ENCODE measurements at regions not wholly inside any gene's neighbourhood (a gene's known extent, or its start where the extent isn't known, plus 50 kb on each side); places are given as distances from the start of the nearest gene placed in this dataset.
"Not testable (repeated sequence)": the region's sequence is repeated elsewhere in the genome, so short reads cannot be mapped to it uniquely, and the experiment has no call there.

DNA sequence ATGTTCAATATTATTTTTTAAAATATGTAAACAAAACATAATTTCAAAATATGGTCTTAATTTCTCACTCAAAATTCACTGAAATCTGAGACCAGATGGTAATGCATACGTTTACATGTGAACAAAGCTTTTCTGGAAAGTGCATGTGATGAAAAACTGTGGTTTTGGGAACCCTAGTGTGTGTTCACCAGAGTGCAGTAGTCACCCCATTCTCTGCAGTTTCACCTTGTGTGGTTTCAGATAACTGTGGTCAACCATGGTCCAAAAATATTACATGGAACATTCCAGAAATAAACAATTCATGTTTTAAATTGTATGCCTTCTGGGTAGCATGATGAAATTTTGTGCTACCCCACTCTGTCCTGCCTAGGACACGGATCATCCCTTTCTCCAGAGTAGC is 2021.9 kb downstream of the MRPL39 start:
- TF ChIP-seq EZH2phosphoT487 (IDR thresholded peaks at IDR 0.05; ENCODE audit: insufficient read depth, low read depth) (no peak), EZH2 (IDR thresholded peaks at IDR 0.05; ENCODE audit: insufficient read depth, poor library complexity, severe bottlenecking) (no peak)
- no peak overlapping the region for H3K4me2 ChIP-seq (ENCODE audit: unreplicated experiment)
- in situ Hi-C loops (cut with MboI) = no loop called here

DNA sequence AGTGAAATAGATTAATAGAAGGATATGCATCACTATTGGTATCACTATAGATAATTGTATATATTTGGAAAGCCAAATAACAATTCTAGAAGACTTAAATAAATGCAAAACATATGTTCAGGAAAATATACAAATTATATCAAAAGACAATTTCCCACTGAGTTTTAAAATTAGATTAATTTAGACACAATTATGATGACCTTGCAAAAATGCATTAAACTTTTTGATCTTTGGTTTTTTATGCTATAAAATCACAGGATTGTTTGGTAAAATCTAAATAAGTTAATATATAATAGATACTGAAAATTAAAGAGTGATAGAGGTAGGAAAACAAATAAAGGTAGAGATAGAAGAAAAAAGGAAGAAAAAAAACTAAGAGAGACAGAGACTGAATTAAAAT is 2027.7 kb downstream of the MRPL39 start:
- H3K36me3 ChIP-seq (ENCODE audit: low read depth) = no peaks in the 10 kb centered on the region
- H3K27me3 ChIP-seq (replicated peaks; ENCODE audit: insufficient read depth) = no peaks in the 10 kb centered on the region
- H4K20me1 ChIP-seq (ENCODE audit: insufficient read depth) = no peaks in the 10 kb centered on the region
- in situ Hi-C loops (cut with MboI) = no loop called here
- no peaks in the 10 kb centered on the region for H3K9me3 ChIP-seq (ENCODE audit: low read depth)
- no peak overlapping the region for H2AFZ ChIP-seq
- H3K27ac ChIP-seq = no peak overlapping the region
- no peaks in the 10 kb centered on the region for H3K9me2 ChIP-seq (ENCODE audit: insufficient read depth)
- no peak overlapping the region for H3K4me2 ChIP-seq (ENCODE audit: unreplicated experiment)
- no peaks in the 10 kb centered on the region for H3F3A ChIP-seq (ENCODE audit: insufficient read depth)
- H3K4me3 ChIP-seq = no peak overlapping the region
- H3K4me1 ChIP-seq (ENCODE audit: insufficient read depth) = no peaks in the 10 kb centered on the region
- H3K79me2 ChIP-seq (ENCODE audit: insufficient read depth) = no peaks in the 10 kb centered on the region
- H3K9ac ChIP-seq = no peak overlapping the region
- no peak for DNase-seq
- TF ChIP-seq EZH2phosphoT487 (IDR thresholded peaks at IDR 0.05; ENCODE audit: insufficient read depth, low read depth) = no peak
- TF ChIP-seq EZH2 (IDR thresholded peaks at IDR 0.05; ENCODE audit: insufficient read depth, poor library complexity, severe bottlenecking) = no peak

More for the DNA sequence above, 2021.9 kb downstream of the MRPL39 start:
- H3F3A ChIP-seq (ENCODE audit: insufficient read depth) = no peaks in the 10 kb centered on the region
- no peak overlapping the region for H3K27ac ChIP-seq
- H3K36me3 ChIP-seq (ENCODE audit: low read depth) = no peaks in the 10 kb centered on the region
- DNase-seq = no peak
- H3K27me3 ChIP-seq (replicated peaks; ENCODE audit: insufficient read depth) = no peaks in the 10 kb centered on the region
- peaks cover 5% of the 10 kb centered on the region for H3K9me3 ChIP-seq (ENCODE audit: low read depth)
- no peaks in the 10 kb centered on the region for H3K79me2 ChIP-seq (ENCODE audit: insufficient read depth)
- no peaks in the 10 kb centered on the region for H3K9me2 ChIP-seq (ENCODE audit: insufficient read depth)
- no peak overlapping the region for H2AFZ ChIP-seq
- no peaks in the 10 kb centered on the region for H3K4me1 ChIP-seq (ENCODE audit: insufficient read depth)
- H4K20me1 ChIP-seq (ENCODE audit: insufficient read depth) = no peaks in the 10 kb centered on the region
- no peak overlapping the region for H3K4me3 ChIP-seq
- H3K9ac ChIP-seq = no peak overlapping the region
- WGBS, 2 experiments (ENCODE audit: low coverage in 1 of 2, low lambda C conversion rate in 2 of 2, missing lambda C conversion rate in 2 of 2) = 0 to 7% methylated on average over 2 of the region's 2 CpGs

DNA sequence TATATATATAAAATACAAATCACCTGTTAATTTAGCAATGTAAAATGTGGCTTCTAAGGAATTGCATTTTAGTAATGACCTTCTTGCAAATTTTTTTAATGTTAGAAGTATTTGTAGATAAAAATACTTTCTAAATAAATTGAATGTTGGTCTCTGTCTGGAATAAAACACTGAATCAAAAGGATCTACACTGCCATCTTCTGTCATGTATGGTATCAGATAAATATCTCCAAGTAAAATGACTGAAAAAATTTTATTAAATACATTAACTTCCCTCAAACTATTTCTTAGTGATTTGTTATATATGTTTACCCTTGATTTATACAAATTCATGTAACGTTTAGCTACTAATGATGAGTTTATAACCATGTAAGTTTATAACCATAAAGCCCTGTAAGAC is 2029.3 kb downstream of the MRPL39 start:
- Histone ChIP-seq H3K79me2 (ENCODE audit: insufficient read depth) (no peaks in the 10 kb centered on the region), H2AFZ (no peak overlapping the region), H3K9me3 (ENCODE audit: low read depth) (no peaks in the 10 kb centered on the region), H3K9ac (no peak overlapping the region), H3K4me1 (ENCODE audit: insufficient read depth) (no peaks in the 10 kb centered on the region), H3K4me2 (ENCODE audit: unreplicated experiment) (no peak overlapping the region), H3K4me3 (no peak overlapping the region), H3K36me3 (ENCODE audit: low read depth) (no peaks in the 10 kb centered on the region), H3K27me3 (replicated peaks; ENCODE audit: insufficient read depth) (no peaks in the 10 kb centered on the region), H3K9me2 (ENCODE audit: insufficient read depth) (no peaks in the 10 kb centered on the region), H4K20me1 (ENCODE audit: insufficient read depth) (no peaks in the 10 kb centered on the region), H3K27ac (no peak overlapping the region), H3F3A (ENCODE audit: insufficient read depth) (no peaks in the 10 kb centered on the region)
- WGBS, 2 experiments (ENCODE audit: low coverage in 1 of 2, low lambda C conversion rate in 2 of 2, missing lambda C conversion rate in 2 of 2) = 4 to 5% methylated on average over 1 of the region's 1 CpG
- TF ChIP-seq EZH2 (IDR thresholded peaks at IDR 0.05; ENCODE audit: insufficient read depth, poor library complexity, severe bottlenecking) = no peak
- no peak for TF ChIP-seq EZH2phosphoT487 (IDR thresholded peaks at IDR 0.05; ENCODE audit: insufficient read depth, low read depth)
- no peak for DNase-seq
- in situ Hi-C loops (cut with MboI) = no loop called here

- H3K36me3 ChIP-seq (ENCODE audit: low read depth) = no peaks in the 10 kb centered on the region
- H3K9me2 ChIP-seq (ENCODE audit: insufficient read depth) = no peaks in the 10 kb centered on the region
- no peaks in the 10 kb centered on the region for H3K27me3 ChIP-seq (replicated peaks; ENCODE audit: insufficient read depth)
- H4K20me1 ChIP-seq (ENCODE audit: insufficient read depth) = no peaks in the 10 kb centered on the region
- H3K4me3 ChIP-seq = no peak overlapping the region
- H3K79me2 ChIP-seq (ENCODE audit: insufficient read depth) = no peaks in the 10 kb centered on the region
- in situ Hi-C loops (cut with MboI) = no loop called here
- no peak for DNase-seq
- 24 to 29% methylated on average over 9 of the region's 9 CpGs for WGBS, 2 experiments (ENCODE audit: low coverage in 1 of 2, low lambda C conversion rate in 2 of 2, missing lambda C conversion rate in 2 of 2)
- TF ChIP-seq EZH2 (IDR thresholded peaks at IDR 0.05; ENCODE audit: insufficient read depth, poor library complexity, severe bottlenecking) (no peak), EZH2phosphoT487 (IDR thresholded peaks at IDR 0.05; ENCODE audit: insufficient read depth, low read depth) (no peak)
- no peaks in the 10 kb centered on the region for H3K4me1 ChIP-seq (ENCODE audit: insufficient read depth)
- H3K27ac ChIP-seq = no peak overlapping the region
- no peaks in the 10 kb centered on the region for H3F3A ChIP-seq (ENCODE audit: insufficient read depth)
- H3K9me3 ChIP-seq (ENCODE audit: low read depth) = no peaks in the 10 kb centered on the region
- no peak overlapping the region for H3K4me2 ChIP-seq (ENCODE audit: unreplicated experiment)
- no peak overlapping the region for H3K9ac ChIP-seq
- no peak overlapping the region for H2AFZ ChIP-seq
These were observed 2032.3 kb downstream of the MRPL39 start for GRCh38 chr21:23574932-23575331.

DNA sequence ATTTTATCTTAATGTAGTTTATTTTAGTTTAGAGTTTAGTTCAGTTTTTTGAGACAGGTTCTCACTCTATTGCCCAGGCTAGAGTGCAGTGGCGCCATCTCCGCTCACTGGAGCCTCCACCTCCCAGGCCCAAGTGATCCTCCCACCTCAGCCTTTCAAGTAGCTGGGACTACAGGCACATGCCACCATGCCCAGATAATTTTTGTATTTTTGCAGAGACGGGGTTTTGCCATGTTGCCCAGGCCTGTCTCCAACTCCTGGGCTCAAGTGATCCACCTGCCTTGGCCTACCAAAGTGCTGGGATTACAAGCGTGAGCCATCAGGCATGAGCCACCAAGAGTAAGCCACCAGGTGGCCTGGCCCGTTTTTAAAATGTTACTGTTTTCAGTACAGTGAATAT is 2058.4 kb downstream of the MRPL39 start:
- H3F3A ChIP-seq (ENCODE audit: insufficient read depth); H3K4me1 ChIP-seq (ENCODE audit: insufficient read depth); H3K27me3 ChIP-seq (replicated peaks; ENCODE audit: insufficient read depth); H3K27ac ChIP-seq; in situ Hi-C loops (cut with MboI); H3K9ac ChIP-seq; DNase-seq; H3K9me3 ChIP-seq (ENCODE audit: low read depth); H3K4me3 ChIP-seq; H3K9me2 ChIP-seq (ENCODE audit: insufficient read depth); H3K4me2 ChIP-seq (ENCODE audit: unreplicated experiment); H2AFZ ChIP-seq; H3K36me3 ChIP-seq (ENCODE audit: low read depth); H3K79me2 ChIP-seq (ENCODE audit: insufficient read depth); H4K20me1 ChIP-seq (ENCODE audit: insufficient read depth): not testable (repeated sequence)
- 16 to 17% methylated on average over 5 of the region's 5 CpGs for WGBS, 2 experiments (ENCODE audit: low coverage in 1 of 2, low lambda C conversion rate in 2 of 2, missing lambda C conversion rate in 2 of 2)

Data from GM23248 (cell line).